NCI-H1092 treated with DMSO at 0.1 percent for 48 hours (cell line): ENCODE measurements at regions not wholly inside any gene's neighbourhood (a gene's known extent, or its start where the extent isn't known, plus 50 kb on each side); places are given as distances from the start of the nearest gene placed in this dataset.

Experiments
- DNase-seq: peaks from one replicate; lab custom pipeline; 2025; lab: John Stamatoyannopoulos, UW

GRCh38 chr9:110143485-110143884, 64.5 kb downstream of the C9orf152 start:
- no peak for DNase-seq

- no peak for DNase-seq
Measured at GRCh38 chr9:110143950-110144545, 63.9 kb downstream of the C9orf152 start.

GRCh38 chr9:110146373-110146772, 61.6 kb downstream of the C9orf152 start:
- DNase-seq: no peak

- DNase-seq: no peak
Measured at GRCh38 chr9:110148384-110148783, 59.6 kb downstream of the C9orf152 start.

- no peak for DNase-seq
Measured at GRCh38 chr9:110148891-110149290, 59.1 kb downstream of the C9orf152 start.
